CD4-positive, alpha-beta T cell treated with Interleukin-4 for 1 hour (primary cell): ENCODE measurements at regions not wholly inside any gene's neighbourhood (a gene's known extent, or its start where the extent isn't known, plus 50 kb on each side); places are given as distances from the start of the nearest gene placed in this dataset.

Experiments used
- DNase-seq, 2 donors: peaks; one replicate each; pipeline ENCODE4 v3.0.0-alpha.2; 2020 to 2022

DNA sequence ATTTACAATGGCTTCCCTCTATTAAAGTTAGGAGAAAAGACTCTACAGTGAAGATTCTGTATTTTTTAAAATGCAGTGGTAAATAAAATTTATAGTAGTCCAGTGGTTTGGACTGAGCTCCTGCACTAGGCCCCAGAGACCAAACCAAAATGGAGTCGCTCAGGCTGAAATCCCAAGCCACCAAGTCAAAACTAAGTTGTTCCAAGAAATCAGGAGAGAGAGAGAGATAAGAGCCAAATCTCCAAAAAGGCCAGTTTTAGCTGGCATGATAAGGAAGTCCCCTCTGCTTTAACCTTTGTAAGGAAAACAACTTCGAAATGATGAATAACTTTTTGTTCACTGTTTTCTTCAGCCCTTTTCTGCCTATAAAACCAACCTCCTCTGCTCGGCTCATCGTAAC is 265.9 kb upstream of the KLF14 start:
- no peak for DNase-seq

DNA sequence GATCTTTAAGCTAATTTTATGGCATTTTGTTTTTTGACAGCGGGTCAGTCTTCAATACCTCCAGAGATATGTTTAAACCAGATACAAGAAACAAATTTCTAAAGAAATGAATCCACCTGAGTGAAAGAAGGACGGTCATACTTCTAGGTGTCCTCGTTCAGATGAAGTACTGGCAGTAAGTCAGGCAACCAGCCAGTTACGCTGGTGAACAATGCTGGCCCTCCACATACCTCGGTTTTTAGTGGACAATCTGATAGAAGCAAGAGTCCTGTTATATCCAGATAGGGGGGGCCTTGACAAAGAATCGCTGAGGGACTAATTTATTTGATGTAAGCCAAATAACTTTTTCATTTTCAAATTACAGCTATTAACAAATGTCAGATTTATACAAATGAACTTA is 266.4 kb upstream of the KLF14 start:
- DNase-seq, result no peak

DNA sequence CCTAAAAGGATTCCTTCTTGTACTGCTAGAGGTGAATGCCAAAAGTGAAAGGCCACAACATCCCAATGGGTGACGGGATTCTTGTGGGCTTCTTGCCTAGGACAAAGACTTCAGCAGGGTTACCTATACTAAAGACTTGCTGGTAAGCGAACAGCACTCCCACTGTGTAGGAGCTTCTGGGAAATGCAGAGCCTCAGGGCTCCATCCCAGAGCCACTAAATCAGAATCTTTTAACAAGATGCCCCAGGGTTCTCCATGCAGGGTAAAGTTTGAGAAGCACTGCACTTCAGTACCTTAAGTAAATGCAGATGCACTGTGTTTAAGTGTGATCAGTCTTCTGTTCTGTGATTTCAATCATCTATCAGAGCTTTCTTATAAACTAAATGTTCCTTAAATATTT is 266.9 kb upstream of the KLF14 start:
- no peak for DNase-seq

DNA sequence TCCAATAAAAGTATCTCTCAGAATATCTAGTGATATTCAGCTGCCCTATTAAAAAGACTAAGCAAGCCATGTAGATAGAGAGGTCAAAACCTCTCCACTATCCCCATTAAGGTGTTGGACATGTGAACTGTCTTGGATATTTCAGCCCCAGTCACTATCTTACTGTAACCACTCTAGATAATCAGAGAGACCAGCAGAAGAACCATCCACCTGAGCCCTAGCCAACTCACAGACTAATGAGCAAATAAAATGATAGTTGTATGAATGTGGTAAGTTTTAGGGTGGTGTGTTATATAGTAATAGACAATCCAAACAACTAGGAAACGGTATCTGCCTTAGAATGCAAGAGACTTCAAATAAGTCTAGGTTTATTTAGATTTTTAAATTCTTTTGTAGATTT is 268.6 kb upstream of the KLF14 start:
- no peak for DNase-seq

DNA sequence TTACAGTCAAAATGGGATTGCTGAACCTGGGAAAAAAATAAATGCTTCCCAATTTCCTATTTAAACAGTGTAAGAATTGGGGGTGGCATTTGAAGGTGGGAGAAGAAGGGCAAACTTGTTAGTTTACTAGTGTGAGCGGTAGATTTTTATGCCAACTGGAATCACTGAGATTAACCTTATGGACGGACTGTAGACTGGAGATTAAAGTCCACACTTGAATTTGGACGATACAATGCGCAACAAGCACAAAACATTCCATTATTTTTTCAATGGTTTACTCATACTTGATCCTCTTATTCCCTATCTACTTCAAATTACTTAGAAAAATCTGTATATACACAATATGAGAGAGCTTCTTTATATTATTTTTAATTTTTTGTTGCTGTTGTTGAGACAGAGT is 269.6 kb upstream of the KLF14 start:
- DNase-seq, result no peak

DNA sequence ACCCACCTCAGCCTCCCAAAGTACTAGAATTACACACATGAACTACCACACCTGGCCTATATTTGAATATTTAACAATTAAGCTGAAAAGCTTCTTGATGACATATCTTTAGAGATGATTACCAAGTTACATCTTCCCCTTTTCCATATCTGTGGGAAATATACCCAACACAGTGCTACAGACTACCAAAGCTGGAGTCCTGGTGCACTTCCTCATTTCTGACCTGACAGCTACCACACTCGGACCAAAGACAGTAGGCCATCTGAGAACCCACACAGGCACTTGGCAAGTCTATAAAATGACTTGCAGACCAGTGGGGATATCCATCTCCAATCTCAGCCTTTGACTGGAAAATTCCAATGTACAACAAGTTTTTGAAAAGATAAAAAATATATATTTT is 270.4 kb upstream of the KLF14 start:
- DNase-seq, result no peak

DNA sequence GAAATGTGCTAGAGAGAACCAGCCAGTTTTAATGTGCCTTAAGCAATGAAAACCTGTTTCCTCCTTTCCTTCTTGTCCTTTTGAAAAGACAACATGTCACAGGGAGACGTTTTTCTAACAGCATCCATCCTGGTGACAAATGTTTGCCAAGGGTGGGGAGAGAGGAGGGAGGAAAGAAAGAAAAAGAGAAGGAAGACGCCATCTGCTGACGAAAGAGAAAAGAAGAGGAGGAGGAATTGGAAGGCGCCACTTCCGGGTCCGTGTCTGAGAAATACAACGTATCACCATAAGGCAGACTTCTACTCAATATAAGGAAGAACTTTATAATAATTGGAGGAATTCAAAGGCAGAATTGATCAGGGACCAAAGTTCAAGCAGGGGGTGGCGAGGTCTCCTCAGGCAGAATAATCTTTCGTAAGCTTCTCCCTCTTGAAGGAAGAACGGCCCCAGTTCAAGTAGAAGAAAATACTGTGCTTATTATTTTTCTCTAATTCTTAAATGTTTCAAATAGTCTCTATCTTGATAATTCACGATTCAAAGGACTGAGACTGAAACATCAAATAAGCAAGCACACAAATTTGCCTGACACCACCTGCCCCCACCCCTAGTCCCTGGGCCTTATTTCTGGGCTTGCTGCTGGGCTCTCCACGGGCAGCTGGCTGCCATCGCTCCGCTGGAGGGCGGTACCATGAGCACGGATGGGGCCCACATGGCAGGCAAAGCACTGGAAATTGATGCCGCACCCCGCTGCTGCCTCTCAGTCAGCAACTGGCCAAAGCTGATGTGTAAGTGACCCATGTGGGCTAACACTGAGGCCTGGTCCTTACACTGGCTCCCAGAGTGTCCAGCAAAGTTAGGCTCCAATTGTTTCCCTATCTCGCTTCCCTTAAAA is 273.7 kb upstream of the KLF14 start:
- peak; percentile 70 to 82 for DNase-seq

DNA sequence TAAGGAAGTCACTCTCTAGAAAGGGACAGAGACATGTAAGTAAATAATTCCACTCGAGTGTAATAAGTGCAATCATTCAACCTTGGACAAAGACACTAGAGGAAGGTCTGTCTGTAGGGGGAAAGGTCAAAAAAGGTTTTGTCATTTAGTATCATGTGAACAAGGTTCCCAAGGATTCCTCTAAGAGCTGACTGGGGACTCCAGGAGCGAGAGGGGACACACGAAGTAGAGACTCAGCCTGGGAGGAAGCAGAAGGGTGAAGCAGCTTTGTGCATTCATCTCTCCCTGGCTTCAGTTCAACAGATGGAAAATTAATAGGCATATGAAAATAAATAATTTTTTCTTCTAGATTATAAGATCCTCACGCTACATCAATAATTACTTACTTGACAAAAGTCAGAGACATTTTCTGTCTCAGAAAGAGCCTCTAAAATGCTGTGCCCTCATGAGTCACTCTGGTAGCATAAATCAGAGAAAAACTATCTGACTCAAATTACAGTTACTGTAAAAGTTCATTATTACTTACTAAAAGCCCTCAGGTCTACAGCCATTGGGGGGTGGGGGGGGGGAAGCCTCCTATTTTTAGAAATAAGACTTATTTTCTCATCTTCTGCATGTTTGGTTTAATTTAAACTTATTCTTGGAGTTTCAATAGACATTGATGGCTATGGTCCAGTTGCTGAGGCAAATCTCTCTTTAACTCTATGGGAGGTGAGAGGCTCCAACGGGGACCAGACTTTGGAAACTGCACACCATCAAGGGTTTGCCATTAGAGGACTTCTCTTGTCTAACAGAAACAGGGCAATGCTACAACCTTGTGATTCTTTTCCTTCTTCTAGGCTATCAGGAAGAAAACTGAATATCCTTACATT is 275.1 kb upstream of the KLF14 start:
- no peak for DNase-seq

DNA sequence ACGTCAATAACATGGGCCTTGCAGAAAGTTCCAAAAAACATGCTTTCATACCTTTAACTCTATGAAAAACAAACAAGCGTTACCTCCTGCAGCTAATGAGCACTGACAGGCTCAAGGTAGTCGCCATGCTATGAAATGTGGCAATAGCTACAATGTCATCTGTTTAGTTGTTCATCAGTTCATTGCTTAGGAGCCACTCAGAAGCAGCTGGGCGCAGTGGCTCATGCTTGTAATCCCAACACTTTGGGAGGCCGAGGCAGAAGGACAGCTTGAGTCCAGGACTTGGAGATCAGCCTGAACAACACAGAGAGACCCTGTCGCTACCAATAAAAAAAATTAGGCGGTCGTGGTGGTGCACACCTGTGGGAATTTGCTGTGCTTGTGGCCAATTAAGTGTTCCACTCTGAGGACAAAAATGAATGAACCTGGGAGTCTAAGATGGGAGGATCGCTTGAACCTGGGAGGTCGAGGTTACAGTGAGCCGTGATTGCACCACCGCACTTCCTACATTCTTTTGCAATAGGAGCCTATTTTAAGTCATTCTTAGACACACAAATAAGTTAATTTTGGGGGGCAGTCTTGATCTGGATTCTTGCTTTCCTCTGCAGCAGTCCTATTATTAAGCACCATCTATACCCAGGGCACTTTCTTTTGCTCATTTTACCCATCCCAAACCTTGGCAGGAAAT is 276.2 kb upstream of the KLF14 start:
- no peak for DNase-seq

DNA sequence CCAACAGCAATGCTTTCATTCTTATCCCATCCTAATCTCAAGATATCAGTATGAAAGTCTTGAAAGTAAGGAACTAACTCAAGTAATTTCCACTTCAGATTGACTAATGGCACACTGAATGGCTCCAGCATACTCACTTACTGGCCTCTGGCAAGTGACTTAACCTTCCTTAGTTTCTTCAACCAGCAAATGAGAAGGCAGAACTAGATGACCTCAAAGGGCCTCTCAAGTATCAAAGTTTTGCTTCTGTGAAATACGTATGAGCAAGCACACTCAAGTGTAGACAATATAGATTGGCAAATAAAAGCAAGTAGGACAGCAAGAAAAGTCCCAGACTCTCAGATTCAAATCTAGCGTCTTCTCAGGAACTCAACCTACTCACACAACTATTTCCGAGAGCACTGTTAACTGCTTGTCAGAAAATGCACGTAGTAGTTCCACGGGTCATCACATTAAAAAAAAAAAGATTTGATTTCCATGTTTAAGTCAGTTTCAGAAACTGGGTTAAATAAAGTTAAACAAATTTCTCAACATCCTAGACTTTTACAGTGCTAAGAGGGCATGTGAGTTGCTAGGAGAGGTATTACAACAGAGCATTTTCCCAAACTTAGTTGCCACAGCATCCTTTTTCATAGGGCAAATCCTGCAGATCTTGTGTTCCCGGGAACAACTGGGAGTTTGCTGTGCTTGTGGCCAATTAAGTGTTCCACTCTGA is 276.9 kb upstream of the KLF14 start:
- peak; percentile 39 to 90 for DNase-seq

DNA sequence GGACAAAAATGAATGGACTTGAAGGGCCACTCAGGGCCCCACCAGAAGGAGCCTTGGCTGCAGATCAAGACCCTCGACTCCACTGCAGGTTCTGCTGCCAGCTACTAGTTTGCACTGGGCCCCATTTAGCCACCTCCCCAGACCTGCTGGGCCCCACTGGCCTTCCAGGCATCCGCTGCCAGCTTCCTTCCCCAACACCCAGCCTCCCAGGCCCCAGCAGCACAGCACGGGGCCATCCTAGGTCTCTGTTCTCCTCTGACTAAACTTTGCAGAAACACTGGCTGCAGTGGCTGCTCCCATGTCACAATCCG is 277.4 kb upstream of the KLF14 start:
- peak in 1 of 2 donors; percentile 40 for DNase-seq

DNA sequence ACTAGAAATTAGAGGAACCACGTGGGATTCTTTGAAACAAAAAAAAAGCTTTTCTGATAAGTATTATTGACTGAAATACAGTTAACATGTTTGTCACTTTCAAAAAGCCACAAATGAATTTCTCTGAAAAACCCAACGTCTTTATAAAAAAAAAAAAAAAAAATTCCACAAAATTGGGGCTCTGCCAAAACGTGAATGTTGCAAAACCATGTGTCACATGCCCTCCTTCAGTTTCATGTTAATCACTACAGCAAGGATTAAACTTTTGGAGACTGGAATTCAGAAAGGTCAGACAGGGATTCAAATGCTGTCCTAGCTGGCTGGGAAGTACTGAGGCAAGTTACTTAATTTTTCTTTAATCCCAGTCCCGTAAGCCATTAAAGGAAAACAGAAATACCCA is 278.0 kb upstream of the KLF14 start:
- DNase-seq, result peak in 1 of 2 donors; percentile 81

DNA sequence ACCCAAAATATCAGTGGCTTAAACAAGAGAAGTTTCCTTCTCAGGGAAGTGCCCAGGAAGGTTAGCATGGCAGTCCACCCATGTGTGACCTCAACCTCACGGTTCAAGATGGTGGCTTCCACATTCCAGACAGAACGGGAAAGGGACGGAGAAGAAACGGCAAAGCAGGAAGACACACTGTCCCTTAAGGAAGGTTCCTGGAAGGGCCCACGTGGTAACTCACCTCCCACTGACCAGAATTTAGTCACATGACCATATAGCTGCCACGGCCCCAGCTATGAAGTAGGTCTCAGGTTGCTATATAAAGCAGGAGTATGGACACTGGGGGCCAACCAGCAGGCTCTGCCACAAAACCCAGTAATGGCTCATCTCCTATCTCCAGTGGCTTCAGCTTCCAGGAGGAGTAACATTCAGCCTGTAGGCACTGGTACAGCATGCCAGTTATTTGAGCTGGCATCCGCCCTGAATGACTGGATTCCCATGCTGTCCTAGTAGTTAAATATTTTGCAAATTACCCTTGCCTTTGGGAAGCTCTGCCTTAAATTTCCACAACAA is 278.5 kb upstream of the KLF14 start:
- DNase-seq, result no peak

DNA sequence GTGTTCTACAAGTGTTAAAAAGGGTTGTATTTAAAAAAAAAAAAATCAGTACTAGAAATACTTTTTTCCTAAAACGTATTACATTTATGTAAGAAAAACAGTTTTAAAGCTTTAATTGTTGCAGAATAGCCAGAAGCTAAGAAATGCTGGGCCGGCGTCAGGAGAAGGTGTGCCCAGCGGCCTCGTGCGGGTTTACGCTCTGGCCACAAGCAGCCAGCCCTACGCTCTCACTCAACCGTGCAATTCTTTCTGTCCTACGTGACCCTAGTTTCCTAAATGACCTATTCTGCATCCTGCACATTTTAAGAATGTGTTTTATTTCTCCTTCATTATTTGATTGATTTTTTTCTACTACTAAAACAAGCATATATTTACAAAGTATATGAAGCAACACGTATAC is 279.7 kb upstream of the KLF14 start:
- no peak for DNase-seq

DNA sequence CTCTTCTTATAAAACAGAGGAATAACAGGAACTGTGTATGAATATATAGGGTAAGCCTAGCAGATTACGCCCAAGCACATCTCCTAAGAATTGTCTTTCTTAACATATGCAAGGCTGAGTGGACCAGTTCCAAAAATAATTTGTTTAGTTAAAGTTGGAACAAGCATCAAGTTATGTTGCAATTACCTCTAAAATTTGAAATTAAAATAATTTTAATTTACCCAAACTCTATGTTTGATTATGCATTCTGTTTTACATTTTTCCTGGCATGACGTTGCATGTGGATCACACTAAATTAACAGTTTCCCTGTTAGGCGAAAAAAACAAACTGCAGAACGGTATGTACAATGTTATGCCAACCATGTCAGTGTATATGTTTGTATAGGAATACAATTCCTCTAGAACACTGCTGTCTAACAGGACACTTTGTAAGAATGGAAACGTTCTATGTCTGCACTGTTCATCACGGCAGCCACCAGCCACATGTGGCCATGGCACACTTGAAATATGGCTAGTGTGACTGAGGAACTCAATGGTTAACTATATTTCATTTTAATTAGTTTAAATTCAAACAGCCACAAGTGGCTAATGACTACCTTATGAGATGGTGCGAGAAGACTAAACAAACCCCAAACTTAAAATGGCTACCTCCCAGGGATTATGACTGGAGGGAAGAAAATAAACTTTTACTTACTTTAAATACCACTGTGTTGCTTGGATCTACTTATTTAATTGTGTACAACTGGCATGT is 281.1 kb upstream of the KLF14 start:
- DNase-seq, result no peak

DNA sequence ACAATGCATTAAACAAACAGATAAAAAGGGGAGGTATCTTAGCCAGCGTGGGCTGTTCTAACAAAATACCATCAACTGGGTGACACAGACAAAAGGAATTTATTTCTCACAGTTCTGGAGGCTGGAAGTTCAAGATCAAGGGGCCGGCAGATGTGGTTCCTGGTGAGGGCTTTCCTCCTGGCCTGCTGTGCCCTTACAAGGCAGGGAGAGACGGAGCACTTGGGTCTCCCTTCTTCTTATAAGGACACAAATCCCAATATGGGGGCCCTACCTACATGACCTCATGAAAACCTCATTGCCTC is 281.6 kb upstream of the KLF14 start:
- no peak for DNase-seq

DNA sequence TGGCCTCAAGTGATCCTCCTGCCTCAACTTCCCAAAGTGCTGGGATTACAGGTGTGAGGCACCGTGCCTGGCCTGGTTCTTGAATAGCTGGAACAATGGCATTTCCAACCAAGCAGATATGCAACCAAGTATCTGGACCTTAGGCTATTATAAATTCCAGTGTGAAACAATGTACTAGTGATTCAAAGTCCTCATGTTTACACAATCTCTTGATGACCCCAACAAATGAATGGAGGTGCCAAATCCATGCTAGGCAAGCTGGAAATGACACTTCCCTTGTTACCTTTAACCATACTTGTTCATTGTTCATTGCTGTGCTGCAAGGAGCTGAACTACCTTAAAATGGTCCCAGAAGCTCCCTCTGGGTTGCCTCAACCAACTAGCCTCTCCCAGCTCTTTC is 282.2 kb upstream of the KLF14 start:
- no peak for DNase-seq

DNA sequence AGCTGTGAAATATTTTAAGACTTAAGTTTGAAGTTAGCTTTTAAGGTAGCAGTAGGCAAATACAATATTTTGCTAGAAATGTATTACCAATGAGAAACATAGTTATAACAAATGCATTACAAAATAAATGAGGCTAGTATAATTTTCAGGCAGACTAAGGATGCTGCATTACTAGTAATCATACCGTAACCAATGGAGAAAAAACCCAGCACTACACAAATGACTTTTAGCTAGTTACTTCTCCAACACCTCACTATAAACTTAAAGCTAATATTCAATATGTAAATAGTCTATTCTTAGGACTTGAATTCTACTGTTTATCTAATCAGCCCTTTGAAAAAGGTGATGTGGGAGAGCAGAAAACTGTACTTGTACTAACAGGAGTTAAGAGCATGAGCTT is 285.3 kb upstream of the KLF14 start:
- no peak for DNase-seq

DNA sequence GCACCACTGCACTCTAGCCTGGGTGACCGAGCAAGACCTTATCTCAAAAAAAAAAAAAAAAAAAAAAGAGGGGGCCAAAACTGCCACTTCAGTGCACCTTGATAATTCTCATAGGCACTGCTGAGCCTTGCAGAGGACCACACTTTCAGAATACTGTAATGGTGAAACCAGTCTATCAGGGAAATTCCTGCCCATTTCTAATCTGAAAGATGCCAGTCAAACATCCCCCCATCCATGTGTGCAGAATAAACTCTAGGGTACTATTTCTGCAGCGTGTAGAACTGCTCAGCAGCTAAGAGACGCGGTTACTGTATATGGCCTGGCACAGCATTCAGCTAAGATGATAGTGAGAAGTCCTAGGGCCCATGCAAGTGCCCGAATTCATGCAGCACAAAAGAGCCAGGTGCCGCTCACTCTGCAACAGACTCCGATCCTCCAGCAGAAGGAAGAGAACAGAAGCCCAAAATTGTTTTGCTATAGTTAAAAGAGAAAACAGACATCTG is 286.8 kb upstream of the KLF14 start:
- no peak for DNase-seq

DNA sequence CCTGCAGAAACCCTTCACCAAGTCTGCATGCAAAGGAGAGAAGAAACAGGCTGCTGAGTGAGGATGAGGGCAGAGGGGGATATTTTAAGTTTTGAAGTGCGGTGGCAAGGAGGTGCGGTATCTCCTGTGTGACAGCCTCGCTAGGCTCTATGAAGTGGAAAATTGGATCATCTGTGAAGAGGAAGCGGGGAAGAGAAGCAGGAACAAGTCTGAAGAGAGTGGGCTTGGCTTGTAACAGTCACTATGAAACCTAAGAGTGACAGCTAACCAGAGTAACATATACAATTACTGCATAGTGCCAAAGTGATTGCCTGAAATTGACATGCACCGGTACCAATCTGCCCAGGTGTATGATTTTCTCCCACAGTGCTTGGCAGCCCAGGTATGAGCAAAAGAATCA is 287.5 kb upstream of the KLF14 start:
- no peak for DNase-seq

DNA sequence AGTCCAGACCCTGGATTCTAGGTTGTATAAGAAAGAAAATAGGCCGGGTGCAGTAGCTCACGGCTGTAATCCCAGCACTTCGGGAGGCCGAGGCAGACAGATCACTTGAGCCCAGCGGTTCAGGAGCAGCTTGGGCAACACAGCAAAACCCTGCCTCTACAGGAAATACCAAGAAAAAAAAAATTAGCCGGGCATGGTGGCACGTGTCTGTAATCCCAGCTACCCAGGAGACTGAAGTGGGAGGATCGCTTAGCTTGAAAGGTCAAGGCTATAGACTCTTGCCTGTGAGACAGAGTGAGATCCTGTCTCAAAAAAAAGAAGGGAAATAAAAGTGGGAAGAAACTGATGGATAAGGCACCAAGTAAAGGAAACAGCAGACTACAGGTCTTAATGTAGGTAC is 287.9 kb upstream of the KLF14 start:
- DNase-seq, result no peak
